HepG2 (cell line): ENCODE measurements at regions not wholly inside any gene's neighbourhood (a gene's known extent, or its start where the extent isn't known, plus 50 kb on each side); places are given as distances from the start of the nearest gene placed in this dataset.

Source experiments
- ATAC-seq: fragments of 200-7000 bp; cut with Tn5 transposase; 3 replicates; pipeline ENCODE4 v1.9.1; 2020; ENCODE audit warnings: mild to moderate bottlenecking, moderate library complexity
- BruUV-seq: library from RNA; stranded (reverse); fragments of 400-500 nt; replicated peaks from 2 replicates; lab custom pipeline; 2021; lab: Mats Ljungman, UMichigan
- CTCF ChIA-PET: fragments of 300-600 bp; formaldehyde crosslinking; extraction: SDS; loops from one replicate; lab custom pipeline; 2021; ENCODE audit warnings: low total read pairs, inconsistent platforms, low intra/inter-chr PET ratio; lab: Yijun Ruan, JAX
- POLR2A ChIA-PET: fragments of 350-600 bp; sonication (Branson Sonifier 250); formaldehyde crosslinking; loops from one replicate; lab custom pipeline; 2020; ENCODE audit warnings: antibody characterized with exemption, inconsistent platforms; lab: Yijun Ruan, JAX
- DNase-seq: peaks from one replicate; pipeline ENCODE4 v3.0.0-alpha.2; 2015; ENCODE audit warnings: low spot score
- FAIRE-seq: peaks from 3 replicates; lab custom pipeline; 2011; peaks lifted over from hg19 to GRCh38; lab: Jason Lieb, UNC
- H2AFZ ChIP-seq: one replicate; pipeline ENCODE4 v1.6.1; 2011; ENCODE audit warnings: low read length, inconsistent platforms
- H3K27ac ChIP-seq: fragments of 300-600 bp; 3 replicates; pipeline ENCODE4 v1.8.0; 2011; ENCODE audit warnings: mixed run types, mild to moderate bottlenecking, mixed read lengths, low read length, inconsistent platforms; ENCODE audit not compliant: insufficient read depth; ENCODE audit errors: extremely low read length
- H3K27me3 ChIP-seq, 2 experiments: fragments of 200-600 bp in 1 of 2; 2 replicates in 1 of 2; 3 replicates in 1 of 2; pipeline versions ENCODE4 v1.6.0 to v1.8.0; 2011; ENCODE audit warnings: low read length in 2 of 2, mild to moderate bottlenecking in 2 of 2, moderate library complexity in 2 of 2, inconsistent platforms in 1 of 2; ENCODE audit not compliant: insufficient read depth in 2 of 2, control insufficient read depth in 1 of 2
- H3K36me3 ChIP-seq, 2 experiments: fragments of 200-600 bp in 1 of 2; replicated peaks in 1 of 2; 2 replicates in 1 of 2; 3 replicates in 1 of 2; pipeline versions ENCODE4 v1.5.1 to v1.8.0; 2011; ENCODE audit warnings: low read length in 2 of 2, inconsistent platforms in 1 of 2; ENCODE audit not compliant: insufficient read depth in 2 of 2, control insufficient read depth in 1 of 2
- H3K4me1 ChIP-seq: 2 replicates; pipeline ENCODE4 v1.5.1; 2012; ENCODE audit warnings: low read length, inconsistent platforms; ENCODE audit not compliant: insufficient read depth
- H3K4me2 ChIP-seq: 2 replicates; pipeline ENCODE4 v1.6.0; 2011; ENCODE audit warnings: low read depth, low read length, inconsistent platforms
- H3K4me3 ChIP-seq, 3 experiments: fragments of 200-600 bp in 1 of 3; sonication (generic), shearing (Covaris generic) in 1 of 3; replicated peaks in 1 of 3; 2 replicates each; pipeline ENCODE4 v1.5.1; 2011 to 2016; ENCODE audit warnings: low read length in 3 of 3, inconsistent platforms in 2 of 3, low read depth in 2 of 3, mild to moderate bottlenecking in 2 of 3, control low read depth in 1 of 3, mixed read lengths in 1 of 3; ENCODE audit not compliant: insufficient read depth in 1 of 3
- H3K79me2 ChIP-seq: one replicate; pipeline ENCODE4 v1.6.1; 2011; ENCODE audit warnings: low read length, inconsistent platforms; ENCODE audit not compliant: insufficient read depth
- H3K9ac ChIP-seq: 2 replicates; pipeline ENCODE4 v1.6.0; 2011; ENCODE audit warnings: mild to moderate bottlenecking, low read depth, low read length, inconsistent platforms; ENCODE audit not compliant: insufficient read depth
- H3K9me3 ChIP-seq: 2 replicates; pipeline ENCODE4 v1.5.1; 2012; ENCODE audit warnings: mild to moderate bottlenecking, low read length
- H4K20me1 ChIP-seq: 2 replicates; pipeline ENCODE4 v1.6.0; 2011; ENCODE audit warnings: inconsistent platforms, mild to moderate bottlenecking, low read length, moderate library complexity; ENCODE audit not compliant: insufficient read depth
- ZNF552 ChIP-seq: sonication (generic); formaldehyde crosslinking; IDR thresholded peaks from 2 replicates; pipeline ENCODE4 v1.9.0; 2022; ENCODE audit warnings: missing genetic modification reagents, mild to moderate bottlenecking, borderline replicate concordance
- WGBS: methylation state at CpG from one replicate; pipeline ENCODE4 v1.1.6; 2017; ENCODE audit warnings: low lambda C conversion rate; 5-methylcytosine and 5-hydroxymethylcytosine counted together
- in situ Hi-C: cut with HindIII; loops from 2 replicates; pipeline ENCODE4 v1.10.0; 2017; ENCODE audit warnings: low pct_unique_long_range_greater_than_20kb; ENCODE audit not compliant: extremely low pct_ligation_motif_present
- intact Hi-C: fragments of 100-400 bp; cut with micrococcal nuclease; formaldehyde crosslinking; loops from one replicate; pipeline ENCODE4 v1.10.0; 2022; ENCODE audit not compliant: unreplicated experiment
- TF ChIP-seq, protein P1 (sequence below): sonication (generic); formaldehyde crosslinking; IDR thresholded peaks from 2 replicates; pipeline ENCODE4 v1.9.0; 2021; ENCODE audit warnings: mild to moderate bottlenecking, missing genetic modification reagents

DNA sequence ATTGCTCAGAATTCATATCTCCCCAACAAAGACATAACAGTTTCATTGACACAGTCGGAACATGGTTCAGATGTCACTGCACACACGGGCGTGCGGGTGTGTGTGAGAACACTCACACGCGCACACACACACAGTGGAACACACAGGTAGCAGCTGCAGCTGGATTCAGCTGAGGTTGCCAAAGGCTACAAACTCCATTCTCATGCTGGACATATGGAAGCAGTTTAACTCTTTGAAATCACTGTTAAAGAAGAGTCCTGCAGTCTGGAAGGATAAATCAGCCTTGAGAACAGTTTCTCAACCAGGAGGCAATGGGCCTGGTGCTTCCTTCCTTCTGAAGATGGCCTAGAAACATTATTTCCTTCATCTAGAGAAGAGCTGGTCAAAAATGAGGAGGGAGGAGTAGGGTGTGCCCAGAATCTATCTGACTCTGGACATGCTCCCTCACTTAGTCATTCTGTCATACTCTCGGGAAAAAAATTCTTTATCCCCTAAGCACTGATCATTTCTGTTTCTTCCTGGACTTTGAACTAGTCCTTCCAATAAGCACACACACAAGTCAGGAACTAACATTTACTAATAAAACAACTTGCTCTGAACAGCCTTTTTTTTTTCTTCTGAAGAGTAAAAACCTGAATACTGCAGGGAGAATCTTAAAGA lies 160.6 kb downstream of the ZDHHC21 start:
- intact Hi-C loops: loop anchor here (1.0 kb wide), 1 partner anchor 32 kb away; no protein-coding TSS in a partner anchor
- Histone ChIP-seq H3K36me3 (no peaks in the 10 kb centered on the region), H3K4me2 (peak overlapping the region; percentile 29), H3K4me1 (peaks cover 27% of the 10 kb centered on the region), H3K79me2 (no peaks in the 10 kb centered on the region), H2AFZ (no peak overlapping the region), H3K27me3 (peaks cover 2 to 5% of the 10 kb centered on the region in 2 experiments; a peak in 2 of 5 replicates), H4K20me1 (no peaks in the 10 kb centered on the region; the same call in 1 of the 2 replicates), H3K4me3 (no peak overlapping the region; a peak in 1 of 6 replicates), H3K27ac (no peak overlapping the region), H3K9ac (no peak overlapping the region), H3K9me3 (no peaks in the 10 kb centered on the region)
- ChIA-PET CTCF (no interaction called here), POLR2A (no interaction called here)
- BruUV-seq: no TSS peak
- no peak for TF ChIP-seq ZNF552
- TF ChIP-seq, protein P1, sequence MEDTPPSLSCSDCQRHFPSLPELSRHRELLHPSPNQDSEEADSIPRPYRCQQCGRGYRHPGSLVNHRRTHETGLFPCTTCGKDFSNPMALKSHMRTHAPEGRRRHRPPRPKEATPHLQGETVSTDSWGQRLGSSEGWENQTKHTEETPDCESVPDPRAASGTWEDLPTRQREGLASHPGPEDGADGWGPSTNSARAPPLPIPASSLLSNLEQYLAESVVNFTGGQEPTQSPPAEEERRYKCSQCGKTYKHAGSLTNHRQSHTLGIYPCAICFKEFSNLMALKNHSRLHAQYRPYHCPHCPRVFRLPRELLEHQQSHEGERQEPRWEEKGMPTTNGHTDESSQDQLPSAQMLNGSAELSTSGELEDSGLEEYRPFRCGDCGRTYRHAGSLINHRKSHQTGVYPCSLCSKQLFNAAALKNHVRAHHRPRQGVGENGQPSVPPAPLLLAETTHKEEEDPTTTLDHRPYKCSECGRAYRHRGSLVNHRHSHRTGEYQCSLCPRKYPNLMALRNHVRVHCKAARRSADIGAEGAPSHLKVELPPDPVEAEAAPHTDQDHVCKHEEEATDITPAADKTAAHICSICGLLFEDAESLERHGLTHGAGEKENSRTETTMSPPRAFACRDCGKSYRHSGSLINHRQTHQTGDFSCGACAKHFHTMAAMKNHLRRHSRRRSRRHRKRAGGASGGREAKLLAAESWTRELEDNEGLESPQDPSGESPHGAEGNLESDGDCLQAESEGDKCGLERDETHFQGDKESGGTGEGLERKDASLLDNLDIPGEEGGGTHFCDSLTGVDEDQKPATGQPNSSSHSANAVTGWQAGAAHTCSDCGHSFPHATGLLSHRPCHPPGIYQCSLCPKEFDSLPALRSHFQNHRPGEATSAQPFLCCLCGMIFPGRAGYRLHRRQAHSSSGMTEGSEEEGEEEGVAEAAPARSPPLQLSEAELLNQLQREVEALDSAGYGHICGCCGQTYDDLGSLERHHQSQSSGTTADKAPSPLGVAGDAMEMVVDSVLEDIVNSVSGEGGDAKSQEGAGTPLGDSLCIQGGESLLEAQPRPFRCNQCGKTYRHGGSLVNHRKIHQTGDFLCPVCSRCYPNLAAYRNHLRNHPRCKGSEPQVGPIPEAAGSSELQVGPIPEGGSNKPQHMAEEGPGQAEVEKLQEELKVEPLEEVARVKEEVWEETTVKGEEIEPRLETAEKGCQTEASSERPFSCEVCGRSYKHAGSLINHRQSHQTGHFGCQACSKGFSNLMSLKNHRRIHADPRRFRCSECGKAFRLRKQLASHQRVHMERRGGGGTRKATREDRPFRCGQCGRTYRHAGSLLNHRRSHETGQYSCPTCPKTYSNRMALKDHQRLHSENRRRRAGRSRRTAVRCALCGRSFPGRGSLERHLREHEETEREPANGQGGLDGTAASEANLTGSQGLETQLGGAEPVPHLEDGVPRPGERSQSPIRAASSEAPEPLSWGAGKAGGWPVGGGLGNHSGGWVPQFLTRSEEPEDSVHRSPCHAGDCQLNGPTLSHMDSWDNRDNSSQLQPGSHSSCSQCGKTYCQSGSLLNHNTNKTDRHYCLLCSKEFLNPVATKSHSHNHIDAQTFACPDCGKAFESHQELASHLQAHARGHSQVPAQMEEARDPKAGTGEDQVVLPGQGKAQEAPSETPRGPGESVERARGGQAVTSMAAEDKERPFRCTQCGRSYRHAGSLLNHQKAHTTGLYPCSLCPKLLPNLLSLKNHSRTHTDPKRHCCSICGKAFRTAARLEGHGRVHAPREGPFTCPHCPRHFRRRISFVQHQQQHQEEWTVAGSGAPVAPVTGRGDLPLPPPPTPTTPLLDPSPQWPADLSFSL (CRISPR knock-in tag): 0 out of 2 replicates have a peak, but pooled peaks have one; percentile 30
- DNase-seq (peak; percentile 54), ATAC-seq (peak; percentile 76), FAIRE-seq (no peak)
- in situ Hi-C loops: no loop called here
- 54% methylated on average over 6 of the region's 7 CpGs for WGBS
